CD4-positive, CD25-positive, alpha-beta regulatory T cell (primary cell): ENCODE measurements at regions not wholly inside any gene's neighbourhood (a gene's known extent, or its start where the extent isn't known, plus 50 kb on each side); places are given as distances from the start of the nearest gene placed in this dataset.

Source experiments
- ATAC-seq, 2 donors: fragments of 150-1000 bp; cut with Tn5 transposase; one replicate each; pipeline ENCODE4 v1.10.0; 2021; ENCODE audit warnings: low read depth in 2 of 2, moderate number of reproducible peaks in 2 of 2, moderate library complexity in 1 of 2
- DNase-seq, 3 donors: peaks; one replicate each; pipeline versions ENCODE4 v3.0.0 to v3.0.0-alpha.2; 2012 to 2022; ENCODE audit warnings: mixed read lengths in 1 of 3
- H3K27ac ChIP-seq: one replicate; pipeline ENCODE4 v1.7.0; 2013; ENCODE audit warnings: mild to moderate bottlenecking, low read length; ENCODE audit not compliant: insufficient read depth, poor library complexity, severe bottlenecking
- H3K27me3 ChIP-seq: one replicate; pipeline ENCODE4 v1.7.0; 2013; ENCODE audit warnings: low read length; ENCODE audit not compliant: control insufficient read depth, insufficient read depth
- H3K36me3 ChIP-seq: one replicate; pipeline ENCODE4 v1.7.0; 2013; ENCODE audit warnings: mild to moderate bottlenecking, low read length, moderate library complexity; ENCODE audit not compliant: control insufficient read depth, insufficient read depth
- H3K4me1 ChIP-seq: 2 replicates; pipeline ENCODE4 v1.7.0; 2013; ENCODE audit warnings: mild to moderate bottlenecking, low read length; ENCODE audit not compliant: insufficient read depth, control insufficient read depth, poor library complexity, severe bottlenecking
- H3K4me3 ChIP-seq: one replicate; pipeline ENCODE4 v1.7.0; 2013; ENCODE audit warnings: low read depth, mild to moderate bottlenecking, low read length, moderate library complexity
- H3K9me3 ChIP-seq, 2 experiments: 1 replicate in 1 of 2; 2 replicates in 1 of 2; pipeline ENCODE4 v1.7.0; 2013; ENCODE audit warnings: low read length in 2 of 2, mild to moderate bottlenecking in 1 of 2, moderate library complexity in 1 of 2; ENCODE audit not compliant: control insufficient read depth in 2 of 2
- H3K27ac Mint-ChIP-seq, 3 donors: one replicate each; pipeline ENCODE4 v1.8.0; 2020 to 2022; ENCODE audit warnings: mild to moderate bottlenecking in 3 of 3, mixed read lengths in 3 of 3, moderate library complexity in 2 of 3
- H3K27me3 Mint-ChIP-seq: one replicate; pipeline ENCODE4 v1.8.0; 2022; ENCODE audit warnings: mild to moderate bottlenecking, mixed read lengths
- H3K36me3 Mint-ChIP-seq: one replicate; pipeline ENCODE4 v1.8.0; 2020; ENCODE audit warnings: mixed read lengths
- H3K4me1 Mint-ChIP-seq, 4 donors: one replicate each; pipeline ENCODE4 v1.8.0; 2020 to 2022; ENCODE audit warnings: mixed read lengths in 4 of 4, mild to moderate bottlenecking in 1 of 4
- H3K4me3 Mint-ChIP-seq, 4 donors: one replicate each; pipeline ENCODE4 v1.8.0; 2020 to 2022; ENCODE audit warnings: mild to moderate bottlenecking in 4 of 4, mixed read lengths in 4 of 4, moderate library complexity in 3 of 4
- H3K9me3 Mint-ChIP-seq, 7 donors: one replicate each; pipeline ENCODE4 v1.8.0; 2020 to 2022; ENCODE audit warnings: mixed read lengths in 7 of 7, mild to moderate bottlenecking in 3 of 7, moderate library complexity in 2 of 7

- no peaks in the 10 kb centered on the region for H3K27me3 ChIP-seq
- H3K9me3 ChIP-seq, result no peaks in the 10 kb centered on the region
- Mint-ChIP-seq H3K27me3 (no peaks in the 10 kb centered on the region), H3K4me1 (no peaks in the 10 kb centered on the region), H3K27ac (peak overlapping the region in 1 of 3 donors; percentile 34), H3K36me3 (no peaks in the 10 kb centered on the region), H3K4me3 (no peak overlapping the region), H3K9me3 (peaks cover 0 to 3% (median 0%) of the 10 kb centered on the region in 7 donors)
- ATAC-seq (no peak), DNase-seq (no peak)
- H3K4me1 ChIP-seq, result no peaks in the 10 kb centered on the region
- H3K36me3 ChIP-seq, result no peaks in the 10 kb centered on the region
- no peak overlapping the region for H3K27ac ChIP-seq
- no peak overlapping the region for H3K4me3 ChIP-seq
These were observed 141.9 kb downstream of the ID4 start for GRCh38 chr6:19979059-19979458.

- Mint-ChIP-seq H3K9me3 (peaks cover 0 to 5% (median 0%) of the 10 kb centered on the region in 7 donors), H3K36me3 (no peaks in the 10 kb centered on the region), H3K4me3 (no peak overlapping the region), H3K4me1 (no peaks in the 10 kb centered on the region), H3K27ac (no peak overlapping the region), H3K27me3 (no peaks in the 10 kb centered on the region)
- no peaks in the 10 kb centered on the region for H3K4me1 ChIP-seq
- ATAC-seq (no peak), DNase-seq (no peak)
- no peak overlapping the region for H3K27ac ChIP-seq
- H3K27me3 ChIP-seq, result no peaks in the 10 kb centered on the region
- H3K4me3 ChIP-seq, result no peak overlapping the region
- no peaks in the 10 kb centered on the region for H3K36me3 ChIP-seq
- no peaks in the 10 kb centered on the region for H3K9me3 ChIP-seq
These were observed 142.8 kb downstream of the ID4 start for GRCh38 chr6:19979986-19980385.

- Mint-ChIP-seq H3K9me3 (peaks cover 0 to 5% (median 0%) of the 10 kb centered on the region in 7 donors), H3K27me3 (peaks cover 5% of the 10 kb centered on the region), H3K27ac (no peak overlapping the region), H3K4me3 (no peak overlapping the region), H3K4me1 (no peaks in the 10 kb centered on the region), H3K36me3 (no peaks in the 10 kb centered on the region)
- Histone ChIP-seq H3K36me3 (no peaks in the 10 kb centered on the region), H3K27me3 (no peaks in the 10 kb centered on the region), H3K4me1 (no peaks in the 10 kb centered on the region), H3K27ac (no peak overlapping the region), H3K9me3 (no peaks in the 10 kb centered on the region), H3K4me3 (no peak overlapping the region)
- ATAC-seq, result no peak
- no peak for DNase-seq
These were observed 146.2 kb downstream of the ID4 start for GRCh38 chr6:19983374-19983773.

GRCh38 chr6:19986691-19987438, 149.7 kb downstream of the ID4 start:
- no peak for ATAC-seq
- Histone ChIP-seq H3K36me3 (no peaks in the 10 kb centered on the region), H3K4me1 (no peaks in the 10 kb centered on the region), H3K4me3 (no peak overlapping the region), H3K9me3 (no peaks in the 10 kb centered on the region), H3K27ac (no peak overlapping the region), H3K27me3 (peaks cover 2% of the 10 kb centered on the region)
- DNase-seq, result no peak
- H3K4me3 Mint-ChIP-seq, result no peak overlapping the region
- no peaks in the 10 kb centered on the region for H3K4me1 Mint-ChIP-seq
- H3K36me3 Mint-ChIP-seq, result no peaks in the 10 kb centered on the region
- H3K27ac Mint-ChIP-seq, result no peak overlapping the region
- peaks cover 5% of the 10 kb centered on the region for H3K27me3 Mint-ChIP-seq
- peaks cover 0 to 5% (median 0%) of the 10 kb centered on the region in 7 donors for H3K9me3 Mint-ChIP-seq

DNA sequence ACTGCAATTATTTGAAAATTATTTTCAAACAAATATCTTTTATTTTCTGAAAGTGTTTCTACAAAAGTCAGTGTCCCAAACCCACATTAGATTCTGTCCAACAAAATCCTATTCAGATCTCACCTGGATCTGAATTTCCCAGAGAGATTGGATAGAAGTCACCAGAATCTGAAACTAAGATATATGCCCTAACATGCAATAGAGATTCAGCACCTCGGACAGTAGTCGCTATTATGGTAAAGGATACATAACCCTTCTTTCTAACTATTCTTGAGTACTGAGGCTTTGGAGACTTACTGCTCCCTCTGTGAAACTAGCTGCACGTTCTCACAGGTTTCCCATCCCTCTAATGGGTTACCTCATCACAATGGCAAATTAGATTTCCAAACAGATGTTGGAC, 151.4 kb downstream of the ID4 start:
- H3K9me3 ChIP-seq, result no peaks in the 10 kb centered on the region
- no peak overlapping the region for H3K4me3 Mint-ChIP-seq
- H3K27me3 Mint-ChIP-seq, result peaks cover 5% of the 10 kb centered on the region
- H3K4me3 ChIP-seq, result no peak overlapping the region
- H3K4me1 ChIP-seq, result no peaks in the 10 kb centered on the region
- peaks cover 0 to 4% (median 0%) of the 10 kb centered on the region in 7 donors for H3K9me3 Mint-ChIP-seq
- H3K27ac ChIP-seq, result no peak overlapping the region
- peaks cover 2% of the 10 kb centered on the region for H3K27me3 ChIP-seq
- H3K36me3 ChIP-seq, result no peaks in the 10 kb centered on the region
- ATAC-seq (no peak), DNase-seq (peak in 1 of 3 donors; percentile 1)
- no peak overlapping the region for H3K27ac Mint-ChIP-seq
- H3K4me1 Mint-ChIP-seq, result no peaks in the 10 kb centered on the region
- H3K36me3 Mint-ChIP-seq, result no peaks in the 10 kb centered on the region

DNA sequence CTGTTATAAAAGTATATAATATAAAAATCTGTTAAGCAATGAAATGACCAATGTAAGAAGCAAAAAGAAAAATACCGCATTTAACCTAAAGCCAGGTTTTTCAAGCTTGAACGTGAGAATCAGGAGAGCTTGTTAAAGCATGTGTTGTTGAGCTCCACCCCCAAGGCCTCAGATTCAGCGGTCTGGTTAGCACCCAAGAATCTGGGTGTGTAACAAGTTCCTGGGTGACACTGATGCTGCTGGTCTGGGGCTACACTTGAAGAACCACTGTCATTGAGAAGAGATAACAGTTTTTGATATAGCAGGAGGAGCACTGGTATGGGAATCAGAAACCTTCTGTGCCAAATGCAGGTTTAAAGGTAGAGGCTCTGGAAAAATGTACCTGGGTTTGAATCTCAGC, 154.0 kb downstream of the ID4 start:
- no peak overlapping the region for H3K4me3 ChIP-seq
- no peak for DNase-seq
- no peaks in the 10 kb centered on the region for H3K4me1 ChIP-seq
- ATAC-seq, result no peak
- no peak overlapping the region for H3K4me3 Mint-ChIP-seq
- H3K36me3 Mint-ChIP-seq, result no peaks in the 10 kb centered on the region
- no peaks in the 10 kb centered on the region for H3K4me1 Mint-ChIP-seq
- H3K27me3 Mint-ChIP-seq, result peaks cover 5% of the 10 kb centered on the region
- no peaks in the 10 kb centered on the region for H3K36me3 ChIP-seq
- H3K9me3 Mint-ChIP-seq, result peaks cover 0 to 4% (median 0%) of the 10 kb centered on the region in 7 donors
- peaks cover 5% of the 10 kb centered on the region for H3K27me3 ChIP-seq
- no peaks in the 10 kb centered on the region for H3K9me3 ChIP-seq
- H3K27ac ChIP-seq, result no peak overlapping the region
- H3K27ac Mint-ChIP-seq, result no peak overlapping the region

DNA sequence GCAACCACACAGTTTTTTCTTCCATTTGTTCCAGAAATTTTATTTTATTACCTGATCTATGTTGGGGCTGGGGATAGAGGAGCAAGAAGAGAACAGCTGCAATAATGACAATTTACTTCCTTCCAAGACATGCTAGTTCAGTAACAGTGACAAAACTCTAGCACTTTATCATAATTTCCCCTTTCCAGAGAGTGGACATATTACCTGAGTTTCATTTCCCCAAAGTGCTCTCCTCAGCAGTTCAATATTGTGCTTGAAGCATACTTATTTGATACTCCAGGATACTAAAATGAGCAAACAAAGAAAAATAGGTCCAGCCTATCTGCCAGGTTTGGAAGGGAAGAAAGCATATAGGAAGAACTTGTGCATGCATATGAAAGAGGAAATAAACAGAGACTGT, 157.7 kb downstream of the ID4 start:
- no peak overlapping the region for H3K27ac ChIP-seq
- DNase-seq (no peak), ATAC-seq (no peak)
- no peaks in the 10 kb centered on the region for H3K4me1 ChIP-seq
- Mint-ChIP-seq H3K27ac (no peak overlapping the region), H3K27me3 (no peaks in the 10 kb centered on the region), H3K36me3 (no peaks in the 10 kb centered on the region), H3K4me1 (no peaks in the 10 kb centered on the region), H3K4me3 (no peak overlapping the region), H3K9me3 (peaks cover 0 to 4% (median 2%) of the 10 kb centered on the region in 7 donors)
- H3K9me3 ChIP-seq, result no peaks in the 10 kb centered on the region
- no peaks in the 10 kb centered on the region for H3K36me3 ChIP-seq
- H3K4me3 ChIP-seq, result no peak overlapping the region
- peaks cover 3% of the 10 kb centered on the region for H3K27me3 ChIP-seq

DNA sequence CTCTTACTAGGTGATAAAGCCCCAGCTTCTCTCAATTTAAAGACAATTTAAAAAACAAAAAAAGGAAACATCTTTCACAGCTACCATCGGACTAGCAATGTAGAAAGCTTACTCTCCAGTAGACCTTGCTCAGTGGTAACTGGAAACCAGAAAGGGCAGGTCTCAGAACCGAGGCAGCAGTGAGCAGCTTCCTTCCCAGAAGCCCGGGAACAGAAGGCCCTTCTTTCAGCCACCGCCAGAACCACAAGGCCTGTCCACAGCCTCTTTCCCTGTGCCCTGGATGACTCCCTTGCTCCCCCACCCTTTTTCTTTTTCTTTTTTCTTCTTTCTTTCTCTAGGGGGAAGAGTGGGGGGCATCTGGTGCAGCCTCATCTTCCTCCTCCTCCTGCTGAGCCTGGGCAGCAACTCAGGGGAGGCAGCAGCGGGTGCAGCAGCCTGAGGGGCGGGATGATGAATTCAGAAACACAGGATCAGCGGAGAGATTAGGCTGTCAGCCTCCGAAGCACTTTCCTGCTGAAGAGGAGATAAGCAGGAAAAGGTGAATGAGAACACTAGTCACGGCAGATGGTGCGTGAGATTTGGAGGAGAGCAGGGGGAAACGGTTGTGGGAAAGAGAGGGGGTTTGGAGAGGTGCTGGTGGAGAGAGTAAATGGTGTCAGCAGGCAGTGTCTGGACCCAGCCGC, 158.5 kb downstream of the ID4 start:
- H3K4me3 Mint-ChIP-seq, result no peak overlapping the region
- Histone ChIP-seq H3K4me1 (no peaks in the 10 kb centered on the region), H3K4me3 (no peak overlapping the region), H3K27me3 (peaks cover 3% of the 10 kb centered on the region), H3K9me3 (no peaks in the 10 kb centered on the region), H3K27ac (no peak overlapping the region), H3K36me3 (no peaks in the 10 kb centered on the region)
- no peaks in the 10 kb centered on the region for H3K4me1 Mint-ChIP-seq
- H3K27me3 Mint-ChIP-seq, result no peaks in the 10 kb centered on the region
- H3K9me3 Mint-ChIP-seq, result peaks cover 0 to 4% (median 2%) of the 10 kb centered on the region in 7 donors
- DNase-seq (no peak), ATAC-seq (no peak)
- H3K27ac Mint-ChIP-seq, result no peak overlapping the region
- no peaks in the 10 kb centered on the region for H3K36me3 Mint-ChIP-seq
